ENCODE measurements at regions not wholly inside any gene's neighbourhood (a gene's known extent, or its start where the extent isn't known, plus 50 kb on each side); places are given as distances from the start of the nearest gene placed in this dataset.

DNA sequence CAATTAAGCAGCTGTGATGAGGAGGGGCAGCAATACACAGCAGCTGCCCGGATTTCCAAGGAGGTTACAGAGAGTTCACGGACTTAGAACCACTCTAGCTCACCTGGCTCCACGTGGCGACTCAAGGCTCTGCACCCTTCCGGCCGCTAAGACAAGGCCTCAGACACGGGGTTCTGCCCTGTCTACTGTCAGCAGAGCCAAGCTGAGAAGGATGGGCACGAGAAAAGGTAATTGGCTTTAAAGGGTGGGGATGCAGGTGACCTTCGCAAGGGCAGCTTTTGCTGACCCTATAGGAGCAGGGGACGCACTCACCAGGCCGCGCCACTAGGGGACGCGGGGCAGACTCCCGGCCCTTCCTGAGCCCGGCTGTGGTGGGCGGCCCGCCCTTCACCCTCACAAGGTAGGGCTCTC is 152.4 kb downstream of the KIF20B start:
- DNase-seq (no peak), ATAC-seq (peak; percentile 10)
- Histone ChIP-seq H3K27ac (no peak overlapping the region), H3K9me3 (no peaks in the 10 kb centered on the region), H3K27me3 (no peaks in the 10 kb centered on the region), H3K4me3 (no peak overlapping the region), H3K36me3 (no peaks in the 10 kb centered on the region), H3K4me1 (no peaks in the 10 kb centered on the region)
- intact Hi-C loops (cut with DNase I), result no loop called here
- TF ChIP-seq, protein P1, sequence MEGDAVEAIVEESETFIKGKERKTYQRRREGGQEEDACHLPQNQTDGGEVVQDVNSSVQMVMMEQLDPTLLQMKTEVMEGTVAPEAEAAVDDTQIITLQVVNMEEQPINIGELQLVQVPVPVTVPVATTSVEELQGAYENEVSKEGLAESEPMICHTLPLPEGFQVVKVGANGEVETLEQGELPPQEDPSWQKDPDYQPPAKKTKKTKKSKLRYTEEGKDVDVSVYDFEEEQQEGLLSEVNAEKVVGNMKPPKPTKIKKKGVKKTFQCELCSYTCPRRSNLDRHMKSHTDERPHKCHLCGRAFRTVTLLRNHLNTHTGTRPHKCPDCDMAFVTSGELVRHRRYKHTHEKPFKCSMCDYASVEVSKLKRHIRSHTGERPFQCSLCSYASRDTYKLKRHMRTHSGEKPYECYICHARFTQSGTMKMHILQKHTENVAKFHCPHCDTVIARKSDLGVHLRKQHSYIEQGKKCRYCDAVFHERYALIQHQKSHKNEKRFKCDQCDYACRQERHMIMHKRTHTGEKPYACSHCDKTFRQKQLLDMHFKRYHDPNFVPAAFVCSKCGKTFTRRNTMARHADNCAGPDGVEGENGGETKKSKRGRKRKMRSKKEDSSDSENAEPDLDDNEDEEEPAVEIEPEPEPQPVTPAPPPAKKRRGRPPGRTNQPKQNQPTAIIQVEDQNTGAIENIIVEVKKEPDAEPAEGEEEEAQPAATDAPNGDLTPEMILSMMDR (IDR thresholded peaks at IDR 0.05), result no peak

DNA sequence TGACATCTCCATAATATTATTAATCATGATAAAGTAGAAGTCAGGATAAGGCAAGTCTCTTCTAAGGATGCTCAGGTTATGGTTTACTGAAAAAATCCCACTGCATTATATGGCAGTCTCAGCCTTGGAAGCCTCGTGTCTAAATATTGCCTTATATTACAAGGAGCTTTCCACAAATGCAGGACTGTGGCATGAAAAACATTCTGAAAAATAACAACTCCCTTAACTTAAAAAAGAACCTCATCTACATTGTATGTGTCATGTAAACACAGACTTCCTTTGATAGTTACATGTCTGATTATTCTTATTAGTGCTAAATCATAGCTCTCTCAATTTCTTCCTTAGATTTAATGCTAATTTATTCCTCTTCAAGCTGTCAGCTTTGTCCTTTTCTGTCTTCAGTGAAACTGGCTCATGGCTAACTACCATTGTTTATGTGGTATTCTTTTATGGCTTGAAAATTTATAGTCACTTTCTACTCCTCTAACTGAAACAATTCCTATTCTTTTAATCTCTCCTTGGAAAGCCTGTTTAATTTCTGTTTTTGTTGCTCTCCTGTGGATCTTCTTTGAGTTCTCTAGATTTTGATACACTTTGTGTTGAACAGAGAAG is 156.1 kb downstream of the KIF20B start:
- DNase-seq (no peak), ATAC-seq (no peak)
- Histone ChIP-seq H3K4me1 (no peaks in the 10 kb centered on the region), H3K36me3 (no peaks in the 10 kb centered on the region), H3K4me3 (no peak overlapping the region), H3K27ac (no peak overlapping the region), H3K9me3 (no peaks in the 10 kb centered on the region), H3K27me3 (no peaks in the 10 kb centered on the region)
- intact Hi-C loops (cut with DNase I), result no loop called here
- TF ChIP-seq, protein P1 (IDR thresholded peaks at IDR 0.05), result no peak

DNA sequence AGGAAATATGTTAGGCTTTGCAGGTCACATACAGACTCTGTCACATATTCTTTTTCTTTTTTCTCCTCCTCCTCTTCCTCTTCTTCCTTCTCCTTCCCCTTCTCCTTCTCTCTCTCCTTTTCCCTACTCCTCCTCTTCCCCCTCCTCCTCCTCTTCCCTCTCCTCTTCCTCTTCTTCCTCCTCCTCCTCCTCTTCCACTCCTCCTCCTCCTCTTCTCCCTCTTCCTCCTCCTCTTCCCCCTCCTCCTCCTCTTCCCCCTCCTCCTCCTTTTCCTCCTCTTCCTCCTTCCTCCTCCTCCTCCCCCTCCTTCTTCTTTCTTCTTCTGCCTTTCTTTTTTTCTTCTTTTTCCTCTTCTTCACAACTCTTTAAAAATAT is 159.8 kb downstream of the KIF20B start:
- ATAC-seq, result no peak
- no peak for DNase-seq
- intact Hi-C loops (cut with DNase I), result no loop called here
- H3K27ac ChIP-seq, result no peak overlapping the region
- TF ChIP-seq, protein P1 (IDR thresholded peaks at IDR 0.05), result no peak
- H3K4me3 ChIP-seq, result peak overlapping the region; percentile 24
- no peaks in the 10 kb centered on the region for H3K27me3 ChIP-seq
- no peaks in the 10 kb centered on the region for H3K36me3 ChIP-seq
- no peaks in the 10 kb centered on the region for H3K4me1 ChIP-seq
- no peaks in the 10 kb centered on the region for H3K9me3 ChIP-seq

DNA sequence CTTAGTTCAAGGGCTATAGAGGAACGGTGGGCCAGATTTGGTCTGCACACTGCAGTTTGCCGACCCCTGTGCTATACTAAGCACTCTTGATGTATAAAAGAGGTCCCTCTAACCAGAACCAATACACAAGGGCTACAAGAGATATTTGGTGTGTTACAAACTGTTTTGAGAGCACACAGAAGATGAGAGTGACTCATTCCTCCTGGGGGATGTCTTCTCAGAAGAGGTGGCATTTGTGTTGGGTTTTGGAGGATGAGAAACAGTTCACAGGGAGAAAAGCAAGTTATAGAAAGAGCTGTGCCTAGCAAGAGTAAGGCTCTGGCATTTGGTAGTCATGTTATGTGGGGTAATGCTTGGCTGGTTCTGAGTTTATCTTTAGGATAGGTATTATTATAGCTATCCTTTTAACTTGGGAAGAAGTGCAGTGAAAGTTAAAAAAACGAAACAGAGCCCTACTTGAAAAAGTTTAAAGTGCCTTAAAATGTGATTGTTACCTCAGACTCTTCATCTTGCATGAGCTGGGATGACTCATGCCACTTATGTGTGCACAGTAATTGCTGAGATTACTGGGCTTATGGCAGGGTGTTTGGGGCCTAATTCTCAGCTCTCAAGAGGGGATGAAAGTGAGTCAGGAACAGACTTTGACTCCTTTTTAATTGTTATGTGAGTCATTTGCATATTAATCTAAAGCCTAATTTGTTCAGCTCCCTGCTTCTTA is 160.4 kb downstream of the KIF20B start:
- no peak for DNase-seq
- Histone ChIP-seq H3K9me3 (no peaks in the 10 kb centered on the region), H3K4me1 (no peaks in the 10 kb centered on the region), H3K4me3 (no peak overlapping the region), H3K36me3 (no peaks in the 10 kb centered on the region), H3K27me3 (no peaks in the 10 kb centered on the region), H3K27ac (no peak overlapping the region)
- TF ChIP-seq, protein P1 (IDR thresholded peaks at IDR 0.05), result no peak
- peak; percentile 76 for ATAC-seq
- intact Hi-C loops (cut with DNase I), result no loop called here

DNA sequence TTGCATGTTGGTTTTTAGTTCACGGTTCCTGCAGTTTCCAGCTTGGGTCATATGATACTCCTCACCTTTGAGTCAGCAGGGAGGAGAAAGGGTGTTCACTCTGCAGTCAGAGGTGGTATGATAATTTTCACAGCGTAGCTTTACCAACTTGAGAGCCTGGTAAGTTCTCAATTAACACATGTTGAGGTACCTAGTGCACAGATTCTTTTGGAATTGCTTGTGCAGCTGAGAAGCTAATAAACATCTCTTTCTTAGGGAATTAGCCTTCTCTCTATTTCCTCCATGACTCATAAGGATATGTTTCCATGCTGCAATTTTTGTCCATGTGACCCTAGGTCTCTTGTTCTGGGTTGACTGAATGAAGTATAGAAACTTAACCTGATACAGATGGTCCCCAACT is 166.6 kb downstream of the KIF20B start:
- H3K27ac ChIP-seq, result no peak overlapping the region
- no peaks in the 10 kb centered on the region for H3K9me3 ChIP-seq
- intact Hi-C loops (cut with DNase I), result no loop called here
- TF ChIP-seq, protein P1 (IDR thresholded peaks at IDR 0.05), result no peak
- H3K4me3 ChIP-seq, result no peak overlapping the region
- no peaks in the 10 kb centered on the region for H3K27me3 ChIP-seq
- H3K36me3 ChIP-seq, result no peaks in the 10 kb centered on the region
- no peaks in the 10 kb centered on the region for H3K4me1 ChIP-seq
- ATAC-seq (no peak), DNase-seq (no peak)
